ENCODE measurements at regions not wholly inside any gene's neighbourhood (a gene's known extent, or its start where the extent isn't known, plus 50 kb on each side); places are given as distances from the start of the nearest gene placed in this dataset.

DNA sequence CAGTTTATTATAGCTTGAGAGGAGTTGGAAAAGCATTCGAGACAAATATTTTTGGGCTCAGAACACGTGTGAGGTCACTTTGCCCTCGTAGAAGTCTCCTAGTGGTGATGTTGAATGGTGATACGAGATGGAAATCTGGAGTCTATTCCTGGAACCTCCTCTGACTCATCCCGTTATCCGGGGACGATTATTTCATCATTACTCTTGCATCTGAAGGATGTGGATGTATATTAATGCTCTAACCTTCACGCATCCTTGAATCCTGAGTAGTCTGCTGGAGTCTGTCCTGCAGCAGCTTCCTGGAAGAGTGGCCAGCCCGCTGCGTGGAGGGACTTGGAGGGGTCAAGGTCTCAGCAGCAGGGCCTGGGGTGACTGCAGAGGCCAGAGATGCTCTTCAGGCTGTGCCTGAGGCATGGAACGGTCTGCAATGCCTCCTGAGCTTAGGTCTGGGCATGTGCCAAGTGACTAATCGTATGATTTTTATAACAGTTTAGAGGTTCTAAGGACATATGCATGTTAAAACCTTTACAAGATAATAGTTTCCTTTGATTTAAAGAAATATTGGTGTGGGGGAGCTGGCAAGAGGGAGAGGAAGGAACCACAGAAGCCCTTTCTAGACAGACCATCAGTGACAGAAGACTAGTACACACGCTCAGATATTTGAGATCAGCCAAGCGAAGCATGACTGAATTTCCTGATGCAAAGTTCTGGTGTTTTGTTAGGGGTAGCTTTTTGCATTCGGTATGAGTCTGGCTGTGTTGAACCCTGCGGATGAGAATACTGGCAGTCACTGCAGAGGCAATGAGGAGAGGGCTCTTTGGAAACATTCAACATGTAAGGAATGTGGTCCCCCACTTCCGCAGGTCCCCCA is 400.2 kb downstream of the QKI start:
- H3K4me3 ChIP-seq (ENCODE audit: low read depth, low read length) = no peak overlapping the region
- H3K27me3 ChIP-seq (ENCODE audit: control insufficient read depth, insufficient read depth, low read length) = no peaks in the 10 kb centered on the region
- no peak for DNase-seq (ENCODE audit: low read depth)
- H3K36me3 ChIP-seq (ENCODE audit: control insufficient read depth, insufficient read depth, low read length) = no peaks in the 10 kb centered on the region
- TF ChIP-seq, protein P1, sequence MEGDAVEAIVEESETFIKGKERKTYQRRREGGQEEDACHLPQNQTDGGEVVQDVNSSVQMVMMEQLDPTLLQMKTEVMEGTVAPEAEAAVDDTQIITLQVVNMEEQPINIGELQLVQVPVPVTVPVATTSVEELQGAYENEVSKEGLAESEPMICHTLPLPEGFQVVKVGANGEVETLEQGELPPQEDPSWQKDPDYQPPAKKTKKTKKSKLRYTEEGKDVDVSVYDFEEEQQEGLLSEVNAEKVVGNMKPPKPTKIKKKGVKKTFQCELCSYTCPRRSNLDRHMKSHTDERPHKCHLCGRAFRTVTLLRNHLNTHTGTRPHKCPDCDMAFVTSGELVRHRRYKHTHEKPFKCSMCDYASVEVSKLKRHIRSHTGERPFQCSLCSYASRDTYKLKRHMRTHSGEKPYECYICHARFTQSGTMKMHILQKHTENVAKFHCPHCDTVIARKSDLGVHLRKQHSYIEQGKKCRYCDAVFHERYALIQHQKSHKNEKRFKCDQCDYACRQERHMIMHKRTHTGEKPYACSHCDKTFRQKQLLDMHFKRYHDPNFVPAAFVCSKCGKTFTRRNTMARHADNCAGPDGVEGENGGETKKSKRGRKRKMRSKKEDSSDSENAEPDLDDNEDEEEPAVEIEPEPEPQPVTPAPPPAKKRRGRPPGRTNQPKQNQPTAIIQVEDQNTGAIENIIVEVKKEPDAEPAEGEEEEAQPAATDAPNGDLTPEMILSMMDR (IDR thresholded peaks at IDR 0.05; ENCODE audit: insufficient read depth, low read length, poor library complexity, severe bottlenecking) = no peak

GRCh38 chr6:163813979-163814493 is 399.5 kb downstream of the QKI start:
- Histone ChIP-seq H3K36me3 (ENCODE audit: control insufficient read depth, insufficient read depth, low read length) (no peaks in the 10 kb centered on the region), H3K4me3 (ENCODE audit: low read depth, low read length) (no peak overlapping the region), H3K27me3 (ENCODE audit: control insufficient read depth, insufficient read depth, low read length) (no peaks in the 10 kb centered on the region)
- TF ChIP-seq, protein P1 (IDR thresholded peaks at IDR 0.05; ENCODE audit: insufficient read depth, low read length, poor library complexity, severe bottlenecking) = no peak
- DNase-seq (ENCODE audit: low read depth) = no peak

DNA sequence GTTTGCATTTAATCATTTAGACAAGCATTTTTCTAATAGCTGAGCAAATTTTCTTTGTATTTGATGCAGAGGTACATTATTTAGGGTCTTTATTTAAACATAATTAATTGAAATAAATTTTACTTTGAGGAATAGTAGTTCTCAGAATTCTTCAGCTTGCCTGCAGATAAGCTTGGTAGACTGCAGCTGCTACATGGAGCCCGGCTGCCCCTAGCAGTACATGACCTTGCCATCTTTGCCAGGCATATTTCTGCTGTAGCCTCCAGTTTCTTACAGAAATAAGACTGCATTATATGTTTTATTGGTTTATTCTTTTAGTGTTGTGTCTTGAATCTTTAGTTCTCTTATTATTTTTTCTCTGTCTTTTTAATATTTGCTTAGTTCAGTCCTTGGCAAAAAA is 396.8 kb downstream of the QKI start:
- no peaks in the 10 kb centered on the region for H3K36me3 ChIP-seq (ENCODE audit: control insufficient read depth, insufficient read depth, low read length)
- DNase-seq (ENCODE audit: low read depth) = no peak
- TF ChIP-seq, protein P1 (IDR thresholded peaks at IDR 0.05; ENCODE audit: insufficient read depth, low read length, poor library complexity, severe bottlenecking) = no peak
- H3K4me3 ChIP-seq (ENCODE audit: low read depth, low read length) = no peak overlapping the region
- no peaks in the 10 kb centered on the region for H3K27me3 ChIP-seq (ENCODE audit: control insufficient read depth, insufficient read depth, low read length)

DNA sequence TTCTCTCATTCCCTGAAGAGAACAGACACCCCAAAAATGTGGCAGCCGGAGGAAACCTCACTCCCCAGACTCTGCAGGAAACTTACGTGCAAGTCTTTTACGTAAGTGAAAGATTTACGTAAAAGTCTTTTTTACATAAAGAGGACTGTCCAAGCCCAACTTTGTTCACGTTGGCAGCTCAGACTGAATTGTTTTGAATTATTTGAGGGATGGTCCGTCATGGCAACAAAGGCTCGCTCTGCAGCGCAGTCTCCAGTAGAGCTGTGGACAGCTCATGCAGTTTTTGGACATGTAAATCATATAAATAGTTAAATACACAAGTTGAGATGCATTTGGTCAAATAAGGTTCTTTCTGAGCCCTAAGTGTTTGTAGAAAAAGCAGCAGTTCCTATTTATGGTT is 394.8 kb downstream of the QKI start:
- Histone ChIP-seq H3K36me3 (ENCODE audit: control insufficient read depth, insufficient read depth, low read length) (no peaks in the 10 kb centered on the region), H3K27me3 (ENCODE audit: control insufficient read depth, insufficient read depth, low read length) (no peaks in the 10 kb centered on the region), H3K4me3 (ENCODE audit: low read depth, low read length) (no peak overlapping the region)
- TF ChIP-seq, protein P1 (IDR thresholded peaks at IDR 0.05; ENCODE audit: insufficient read depth, low read length, poor library complexity, severe bottlenecking) = no peak
- DNase-seq (ENCODE audit: low read depth) = no peak

GRCh38 chr6:163808871-163809270 is 394.4 kb downstream of the QKI start:
- Histone ChIP-seq H3K27me3 (ENCODE audit: control insufficient read depth, insufficient read depth, low read length) (no peaks in the 10 kb centered on the region), H3K4me3 (ENCODE audit: low read depth, low read length) (no peak overlapping the region), H3K36me3 (ENCODE audit: control insufficient read depth, insufficient read depth, low read length) (no peaks in the 10 kb centered on the region)
- TF ChIP-seq, protein P1 (IDR thresholded peaks at IDR 0.05; ENCODE audit: insufficient read depth, low read length, poor library complexity, severe bottlenecking) = no peak
- DNase-seq (ENCODE audit: low read depth) = no peak
